GM21825 (cell line): ENCODE measurements at regions not wholly inside any gene's neighbourhood (a gene's known extent, or its start where the extent isn't known, plus 50 kb on each side); places are given as distances from the start of the nearest gene placed in this dataset.
"Not testable (repeated sequence)": the region's sequence is repeated elsewhere in the genome, so short reads cannot be mapped to it uniquely, and the experiment has no call there.

Experiments used
- ATAC-seq: cut with Tn5 transposase; IDR thresholded peaks from one replicate; pipeline ENCODE4 v1.9.1; 2021; ENCODE audit warnings: mild to moderate bottlenecking, moderate library complexity; ENCODE audit not compliant: unreplicated experiment

DNA sequence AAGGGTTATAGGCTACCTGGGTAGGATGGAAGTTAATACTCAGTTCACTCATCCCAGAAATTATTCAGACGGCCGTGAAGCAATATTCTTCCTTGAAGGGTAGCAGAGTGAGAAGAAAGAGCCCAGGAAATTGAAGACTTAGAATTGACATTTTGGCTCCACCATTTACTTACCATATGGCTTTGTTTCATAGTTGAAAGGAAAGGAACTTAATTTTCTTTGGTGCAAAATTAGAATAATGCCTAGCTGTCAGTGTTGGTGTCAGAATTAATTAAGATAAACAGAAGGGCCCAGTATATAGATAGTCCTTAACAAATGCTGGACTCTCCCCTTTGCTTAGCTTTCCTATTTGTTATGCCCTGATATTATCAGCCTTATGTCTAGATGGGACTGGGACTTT is 263.2 kb downstream of the KCNJ3 start:
- no peak for ATAC-seq

DNA sequence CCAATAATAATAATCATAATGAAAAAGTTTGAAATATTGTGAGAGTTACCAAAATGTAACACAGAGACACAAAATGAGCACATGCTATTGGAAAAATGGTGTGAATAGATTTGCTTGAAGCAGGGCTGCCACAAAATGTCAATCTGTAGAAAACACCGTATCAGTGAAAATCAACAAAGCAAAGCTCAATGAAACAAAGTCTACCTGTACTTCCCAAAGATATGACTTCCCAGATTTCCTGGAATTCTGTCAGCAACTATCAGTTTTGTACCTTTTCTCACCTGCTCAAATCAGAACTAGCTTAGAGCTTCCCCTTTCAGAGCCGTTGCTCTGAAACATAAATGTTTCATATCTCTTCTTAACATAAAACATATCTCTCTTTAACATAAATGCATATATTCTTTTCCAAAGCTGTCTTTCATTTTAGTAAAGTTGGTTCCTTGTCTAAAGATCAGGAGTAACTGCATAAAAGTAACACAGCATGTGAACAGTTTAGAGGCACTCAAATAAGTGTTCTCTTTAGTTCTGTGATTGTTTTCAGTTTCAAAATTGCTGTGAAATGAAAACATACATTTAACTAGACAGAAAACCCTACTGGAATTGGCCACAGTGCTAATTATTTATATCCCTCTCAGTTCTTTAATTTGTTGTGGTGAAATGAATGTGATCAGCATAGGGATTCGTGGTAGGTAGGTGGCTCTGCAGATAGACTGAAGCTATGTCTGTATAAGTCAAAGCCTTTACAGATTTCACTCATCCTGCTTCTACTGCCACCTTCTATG is 262.5 kb downstream of the KCNJ3 start:
- no peak for ATAC-seq

DNA sequence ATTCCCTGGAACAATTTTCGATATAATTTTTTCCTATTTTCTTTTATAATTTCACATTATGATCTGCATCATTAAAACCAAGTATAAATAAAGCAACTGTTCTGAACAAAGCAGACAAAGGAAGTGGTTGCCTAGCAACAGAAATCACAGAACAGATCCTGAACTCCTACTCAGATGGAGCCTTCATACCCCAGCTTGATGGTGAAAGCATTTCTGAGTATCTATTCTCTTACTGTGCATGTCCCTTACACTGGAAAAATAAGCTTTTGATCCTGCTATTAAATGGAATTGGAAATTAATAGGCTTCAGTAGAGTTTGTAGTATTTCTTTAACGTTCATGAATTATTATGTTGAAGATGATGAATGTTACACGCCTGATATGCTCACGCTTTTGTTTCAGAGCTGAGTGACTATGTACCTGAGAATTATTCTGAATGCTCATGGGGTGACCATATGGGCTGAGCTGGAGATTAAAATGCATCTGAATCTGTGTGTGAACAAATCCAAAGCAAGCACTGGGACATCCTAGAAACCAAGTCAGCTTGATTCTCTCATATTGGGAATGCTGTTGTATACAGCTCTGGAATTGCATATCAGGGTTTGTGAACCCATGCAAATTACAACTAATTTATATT is 254.0 kb downstream of the KCNJ3 start:
- no peak for ATAC-seq

DNA sequence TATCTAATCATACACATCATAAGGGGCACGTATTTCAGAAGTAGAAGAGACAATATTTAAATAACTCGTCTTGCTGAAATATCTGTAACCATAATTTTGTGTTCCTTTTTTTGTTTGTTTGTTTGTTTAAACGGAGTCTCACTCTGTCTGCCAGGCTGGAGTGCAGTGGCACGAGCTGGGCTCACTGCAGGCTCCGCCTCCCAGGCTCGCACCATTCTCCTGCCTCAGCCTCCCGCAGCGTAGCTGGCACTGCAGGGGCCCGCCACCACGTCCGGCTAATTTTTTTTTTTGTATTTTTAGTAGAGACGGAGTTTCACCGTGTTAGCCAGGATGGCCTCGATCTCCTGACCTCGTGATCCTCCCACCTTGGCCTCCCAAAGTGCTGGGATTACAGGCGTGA is 248.9 kb downstream of the KCNJ3 start:
- ATAC-seq, result not testable (repeated sequence)

DNA sequence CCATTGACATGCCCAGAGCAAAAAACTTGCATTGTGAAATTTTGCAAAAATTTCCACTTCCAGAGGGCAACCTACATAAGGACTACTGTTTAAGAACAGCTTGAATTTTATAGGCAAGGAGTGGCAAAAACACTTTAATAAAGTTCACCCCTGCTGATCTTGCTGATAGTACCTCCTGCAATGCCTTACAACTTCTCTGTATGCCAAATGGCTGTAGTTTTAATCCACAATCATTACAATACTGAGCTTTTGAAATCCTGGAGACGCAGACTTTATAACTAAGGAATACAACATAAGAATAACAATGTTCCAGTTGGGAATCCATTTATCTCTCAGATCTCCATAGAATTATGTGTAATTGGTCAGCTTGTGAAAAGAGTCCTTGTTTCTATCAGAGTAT is 247.5 kb downstream of the KCNJ3 start:
- no peak for ATAC-seq

DNA sequence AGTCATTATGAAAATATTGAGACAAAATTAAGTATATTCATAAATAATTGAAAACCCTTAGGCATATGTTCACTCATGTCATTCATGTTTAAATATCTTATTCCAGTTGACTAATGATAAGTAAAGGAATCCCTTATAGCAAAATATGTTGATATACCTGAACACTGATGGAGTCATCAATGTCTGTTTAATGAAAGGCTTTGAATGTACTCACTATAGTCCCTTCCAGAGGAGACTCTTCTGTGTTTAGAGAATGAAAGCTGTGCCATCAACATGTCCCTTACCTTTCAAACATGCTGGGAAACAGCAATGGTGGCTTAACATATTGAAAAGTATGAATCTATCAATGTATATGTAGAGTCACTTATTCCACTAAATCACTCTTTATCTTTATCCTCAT is 242.9 kb downstream of the KCNJ3 start:
- ATAC-seq, result no peak

DNA sequence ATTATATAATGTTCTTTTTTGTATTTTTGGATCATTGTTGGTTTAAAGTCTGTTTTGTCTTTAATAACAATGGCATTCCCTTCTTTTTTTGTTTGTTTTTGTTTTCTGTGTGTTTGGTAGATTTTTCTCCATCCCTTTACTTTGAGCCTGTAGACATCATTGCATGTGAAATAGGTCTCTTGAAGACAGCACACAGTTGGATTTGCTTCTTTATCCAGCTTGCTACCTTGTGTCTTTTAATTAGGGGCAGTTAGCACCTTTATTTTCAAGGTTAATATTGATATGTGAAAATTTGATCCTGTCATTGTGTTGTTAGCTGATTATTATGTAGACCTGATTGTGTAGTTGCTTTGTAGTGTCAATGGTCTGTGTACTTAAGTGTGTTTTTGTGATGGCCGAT is 235.7 kb downstream of the KCNJ3 start:
- ATAC-seq, result no peak

DNA sequence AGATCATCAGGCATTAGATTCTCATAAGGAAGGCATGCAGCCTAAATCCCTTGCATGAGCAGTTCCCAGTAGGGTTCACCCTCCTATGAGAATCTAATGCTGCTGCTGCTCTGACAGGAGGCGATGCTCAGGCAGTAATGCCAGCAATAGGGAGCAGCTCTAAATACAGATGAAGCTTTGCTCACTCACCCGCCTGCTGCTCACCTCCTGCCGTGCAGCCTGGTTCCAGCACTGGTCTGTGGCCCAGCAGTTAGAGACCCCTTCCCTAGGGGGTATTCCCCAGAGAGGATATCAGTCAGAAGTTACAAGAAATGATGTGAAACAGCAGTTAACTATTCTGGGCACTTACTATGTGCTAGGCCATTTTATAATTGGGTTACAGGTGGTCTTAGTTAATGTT is 226.0 kb downstream of the KCNJ3 start:
- ATAC-seq, result no peak

DNA sequence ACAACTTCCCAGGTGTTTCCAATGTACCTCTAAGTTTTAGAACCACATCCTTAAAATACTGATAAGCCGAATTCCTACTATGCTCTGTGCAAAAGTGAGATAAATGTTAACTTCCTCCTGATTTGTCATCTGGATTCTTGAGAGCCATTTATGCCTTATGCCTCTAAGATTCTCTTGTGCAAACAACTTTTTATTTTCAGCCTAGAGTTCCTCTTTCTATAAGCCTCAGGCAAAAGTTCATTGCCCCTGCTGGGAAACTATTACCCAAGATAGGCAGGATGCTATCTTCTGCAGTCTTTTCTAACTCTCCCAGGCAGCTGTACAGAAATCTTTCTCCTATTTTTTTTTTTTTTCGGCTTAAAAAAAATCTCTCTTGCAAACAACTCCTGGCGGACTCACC is 216.1 kb downstream of the KCNJ3 start:
- no peak for ATAC-seq

DNA sequence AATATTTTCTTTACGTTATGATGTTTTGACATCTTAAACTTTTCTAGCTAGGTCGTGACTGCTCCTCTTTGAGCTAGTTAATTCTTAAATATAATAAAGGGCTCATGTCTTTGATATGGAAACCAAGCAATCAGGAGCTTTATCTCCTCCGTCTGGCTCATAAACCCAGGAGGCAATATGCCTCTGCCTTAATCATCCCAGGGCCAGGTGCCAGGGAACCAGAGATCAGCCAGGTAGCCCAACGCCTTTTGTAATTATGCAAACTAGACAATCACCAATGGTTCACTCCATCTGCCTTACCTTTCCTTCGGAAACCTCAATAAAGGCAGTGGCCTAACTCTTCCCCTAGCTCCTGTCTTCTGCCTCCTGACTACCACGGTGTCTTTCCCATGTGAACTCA is 213.7 kb downstream of the KCNJ3 start:
- no peak for ATAC-seq

DNA sequence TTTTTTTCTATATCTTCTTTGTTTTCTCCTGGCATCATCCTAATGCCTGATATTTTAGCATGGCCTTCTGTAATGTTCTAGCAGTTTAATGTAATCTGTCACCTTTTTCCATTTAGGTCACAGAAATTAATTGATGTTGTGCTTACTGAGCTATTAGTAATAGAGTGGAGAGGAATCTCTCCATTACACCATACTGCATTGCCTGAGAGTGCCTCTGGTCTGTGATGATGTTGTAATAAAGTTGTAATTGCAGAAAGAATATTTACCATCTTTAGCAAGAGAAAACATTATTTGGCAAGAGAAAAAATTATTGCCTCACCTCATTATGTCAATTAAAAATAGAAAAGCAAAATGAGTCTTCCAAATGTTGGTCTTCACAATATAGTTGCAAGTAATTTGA is 213.2 kb downstream of the KCNJ3 start:
- no peak for ATAC-seq

DNA sequence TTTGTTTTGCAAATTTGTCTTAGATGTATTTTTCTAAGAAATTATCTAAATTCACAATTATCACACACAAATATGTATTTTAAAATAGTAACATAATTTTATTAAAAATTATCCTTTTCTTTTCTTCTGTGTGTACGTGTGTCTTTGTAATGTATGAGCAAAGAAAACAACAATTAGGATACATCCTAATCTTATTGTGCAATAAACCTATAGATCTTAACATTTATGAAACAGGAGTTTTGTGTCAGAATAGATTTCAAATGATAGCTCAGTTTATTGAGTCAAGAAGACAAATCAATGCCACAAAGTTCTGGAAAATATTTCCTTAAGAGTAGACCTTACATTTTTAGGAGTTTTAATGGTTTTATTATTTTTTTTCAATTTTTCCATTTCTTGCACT is 212.2 kb downstream of the KCNJ3 start:
- no peak for ATAC-seq

DNA sequence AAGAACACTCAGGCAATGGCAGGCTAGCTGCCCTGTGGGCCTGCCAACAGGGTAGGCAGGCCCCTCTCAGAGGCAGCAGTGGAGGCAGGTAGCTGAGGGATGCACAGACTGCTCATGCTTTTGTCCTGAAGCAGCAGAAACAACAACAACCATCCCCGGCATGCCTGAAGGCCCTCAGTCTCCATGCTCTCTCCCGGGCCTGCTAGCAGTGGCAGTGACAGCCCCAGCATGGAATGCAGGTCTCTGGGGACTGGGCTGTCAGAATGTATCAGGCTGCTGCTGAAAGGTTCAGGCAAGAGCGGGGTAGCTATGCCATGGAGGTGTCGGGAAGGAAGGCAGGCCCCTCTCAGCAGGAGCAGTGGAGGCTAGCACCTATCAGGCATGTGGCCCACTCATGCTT is 209.8 kb downstream of the KCNJ3 start:
- ATAC-seq, result no peak
